NCI-H1436 treated with DMSO at 0.1 percent for 48 hours (cell line): ENCODE measurements at regions not wholly inside any gene's neighbourhood (a gene's known extent, or its start where the extent isn't known, plus 50 kb on each side); places are given as distances from the start of the nearest gene placed in this dataset.

ENCODE experiments used
- DNase-seq: peaks from one replicate; lab custom pipeline; 2025; lab: John Stamatoyannopoulos, UW

- DNase-seq: no peak
Observed at GRCh38 chr7:25859412-25860274, 292.4 kb upstream of the NFE2L3 start.

GRCh38 chr7:25860275-25861163 lies 291.5 kb upstream of the NFE2L3 start:
- no peak for DNase-seq

GRCh38 chr7:25861164-25861496 lies 290.9 kb upstream of the NFE2L3 start:
- DNase-seq: no peak

- DNase-seq: no peak
Observed at GRCh38 chr7:25861601-25862260, 290.3 kb upstream of the NFE2L3 start.

- DNase-seq: peak; percentile 100
Observed at GRCh38 chr7:25862261-25863004, 289.6 kb upstream of the NFE2L3 start.

- DNase-seq: no peak
Observed at GRCh38 chr7:25863005-25863728, 288.8 kb upstream of the NFE2L3 start.

- DNase-seq: no peak
Observed at GRCh38 chr7:25863729-25864110, 288.3 kb upstream of the NFE2L3 start.

- DNase-seq: no peak
Observed at GRCh38 chr7:25864511-25864910, 287.5 kb upstream of the NFE2L3 start.

- no peak for DNase-seq
Observed at GRCh38 chr7:25864943-25865751, 286.9 kb upstream of the NFE2L3 start.

GRCh38 chr7:25868509-25868908 lies 283.5 kb upstream of the NFE2L3 start:
- DNase-seq: no peak

GRCh38 chr7:25870574-25870973 lies 281.4 kb upstream of the NFE2L3 start:
- DNase-seq: no peak

- DNase-seq: no peak
Observed at GRCh38 chr7:25876092-25876491, 275.9 kb upstream of the NFE2L3 start.

- no peak for DNase-seq
Observed at GRCh38 chr7:25877802-25878789, 273.9 kb upstream of the NFE2L3 start.

GRCh38 chr7:25879799-25880198 lies 272.2 kb upstream of the NFE2L3 start:
- no peak for DNase-seq

GRCh38 chr7:25881317-25882037 lies 270.5 kb upstream of the NFE2L3 start:
- no peak for DNase-seq

- no peak for DNase-seq
Observed at GRCh38 chr7:25882151-25882773, 269.7 kb upstream of the NFE2L3 start.

GRCh38 chr7:25884265-25884828 lies 267.7 kb upstream of the NFE2L3 start:
- no peak for DNase-seq
